ENCODE measurements at regions not wholly inside any gene's neighbourhood (a gene's known extent, or its start where the extent isn't known, plus 50 kb on each side); places are given as distances from the start of the nearest gene placed in this dataset.

GRCh38 chr7:91379236-91379635 lies 115.0 kb downstream of the FZD1 start:
- Histone ChIP-seq H3K9me3 (ENCODE audit: control insufficient read depth, insufficient read depth, low read depth, low read length) (no peaks in the 10 kb centered on the region), H3K36me3 (ENCODE audit: control insufficient read depth in 2 of 2, insufficient read depth in 1 of 2, low read length in 2 of 2) (no peaks in the 10 kb centered on the region), H3K4me1 (ENCODE audit: control insufficient read depth, insufficient read depth, low read length) (no peaks in the 10 kb centered on the region), H3K4me3 (ENCODE audit: low read depth, low read length) (no peak overlapping the region), H3K27ac (ENCODE audit: extremely low read depth, low read depth, low read length) (no peak overlapping the region)
- TF ChIP-seq, protein P1, sequence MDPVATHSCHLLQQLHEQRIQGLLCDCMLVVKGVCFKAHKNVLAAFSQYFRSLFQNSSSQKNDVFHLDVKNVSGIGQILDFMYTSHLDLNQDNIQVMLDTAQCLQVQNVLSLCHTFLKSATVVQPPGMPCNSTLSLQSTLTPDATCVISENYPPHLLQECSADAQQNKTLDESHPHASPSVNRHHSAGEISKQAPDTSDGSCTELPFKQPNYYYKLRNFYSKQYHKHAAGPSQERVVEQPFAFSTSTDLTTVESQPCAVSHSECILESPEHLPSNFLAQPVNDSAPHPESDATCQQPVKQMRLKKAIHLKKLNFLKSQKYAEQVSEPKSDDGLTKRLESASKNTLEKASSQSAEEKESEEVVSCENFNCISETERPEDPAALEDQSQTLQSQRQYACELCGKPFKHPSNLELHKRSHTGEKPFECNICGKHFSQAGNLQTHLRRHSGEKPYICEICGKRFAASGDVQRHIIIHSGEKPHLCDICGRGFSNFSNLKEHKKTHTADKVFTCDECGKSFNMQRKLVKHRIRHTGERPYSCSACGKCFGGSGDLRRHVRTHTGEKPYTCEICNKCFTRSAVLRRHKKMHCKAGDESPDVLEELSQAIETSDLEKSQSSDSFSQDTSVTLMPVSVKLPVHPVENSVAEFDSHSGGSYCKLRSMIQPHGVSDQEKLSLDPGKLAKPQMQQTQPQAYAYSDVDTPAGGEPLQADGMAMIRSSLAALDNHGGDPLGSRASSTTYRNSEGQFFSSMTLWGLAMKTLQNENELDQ (tag by site-specific recombination; IDR thresholded peaks at IDR 0.05; ENCODE audit: low read depth) = no peak
- TF ChIP-seq PRDM10 (tag by site-specific recombination; IDR thresholded peaks at IDR 0.05) (no peak), ZNF585B (tag by site-specific recombination; IDR thresholded peaks at IDR 0.05) (no peak), PBX3 (CRISPR knock-in tag; IDR thresholded peaks at IDR 0.05) (no peak), YY2 (tag by site-specific recombination; IDR thresholded peaks at IDR 0.05) (no peak), REPIN1 (tag by site-specific recombination; IDR thresholded peaks at IDR 0.05; ENCODE audit: low read depth) (no peak)
- ChIA-PET POLR2A (no interaction called here), CTCF (no interaction called here)

GRCh38 chr7:91379991-91380390 lies 115.8 kb downstream of the FZD1 start:
- TF ChIP-seq ZNF677 (tag by site-specific recombination; IDR thresholded peaks at IDR 0.05) (no peak), ZNF629 (tag by site-specific recombination; IDR thresholded peaks at IDR 0.05) (no peak), ZNF580 (tag by site-specific recombination; IDR thresholded peaks at IDR 0.05) (no peak), ZNF621 (tag by site-specific recombination; IDR thresholded peaks at IDR 0.05) (no peak), ZNF670 (tag by site-specific recombination; IDR thresholded peaks at IDR 0.05; ENCODE audit: low read depth) (no peak), SP2 (tag by site-specific recombination; IDR thresholded peaks at IDR 0.05) (no peak), ZNF791 (tag by site-specific recombination; IDR thresholded peaks at IDR 0.05) (no peak), ZNF514 (tag by site-specific recombination; IDR thresholded peaks at IDR 0.05) (no peak), ZNF707 (tag by site-specific recombination; IDR thresholded peaks at IDR 0.05) (no peak), ZNF416 (tag by site-specific recombination; IDR thresholded peaks at IDR 0.05) (no peak), YY2 (tag by site-specific recombination; IDR thresholded peaks at IDR 0.05) (no peak), ZNF404 (tag by site-specific recombination; IDR thresholded peaks at IDR 0.05) (no peak), ZSCAN5A (tag by site-specific recombination; IDR thresholded peaks at IDR 0.05) (no peak), ZNF37A (tag by site-specific recombination; IDR thresholded peaks at IDR 0.05) (no peak), ZNF792 (tag by site-specific recombination; IDR thresholded peaks at IDR 0.05) (no peak)
- TF ChIP-seq, protein P2, sequence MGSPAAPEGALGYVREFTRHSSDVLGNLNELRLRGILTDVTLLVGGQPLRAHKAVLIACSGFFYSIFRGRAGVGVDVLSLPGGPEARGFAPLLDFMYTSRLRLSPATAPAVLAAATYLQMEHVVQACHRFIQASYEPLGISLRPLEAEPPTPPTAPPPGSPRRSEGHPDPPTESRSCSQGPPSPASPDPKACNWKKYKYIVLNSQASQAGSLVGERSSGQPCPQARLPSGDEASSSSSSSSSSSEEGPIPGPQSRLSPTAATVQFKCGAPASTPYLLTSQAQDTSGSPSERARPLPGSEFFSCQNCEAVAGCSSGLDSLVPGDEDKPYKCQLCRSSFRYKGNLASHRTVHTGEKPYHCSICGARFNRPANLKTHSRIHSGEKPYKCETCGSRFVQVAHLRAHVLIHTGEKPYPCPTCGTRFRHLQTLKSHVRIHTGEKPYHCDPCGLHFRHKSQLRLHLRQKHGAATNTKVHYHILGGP (tag by site-specific recombination; IDR thresholded peaks at IDR 0.05) = no peak
- TF ChIP-seq, protein P1 (tag by site-specific recombination; IDR thresholded peaks at IDR 0.05; ENCODE audit: low read depth) = no peak

More at GRCh38 chr7:91379991-91380390, 115.8 kb downstream of the FZD1 start:
- Histone ChIP-seq H3K4me1 (ENCODE audit: control insufficient read depth, insufficient read depth, low read length) (no peaks in the 10 kb centered on the region), H3K9me3 (ENCODE audit: control insufficient read depth, insufficient read depth, low read depth, low read length) (no peaks in the 10 kb centered on the region), H3K4me3 (ENCODE audit: low read depth, low read length) (no peak overlapping the region), H3K36me3 (ENCODE audit: control insufficient read depth in 2 of 2, insufficient read depth in 1 of 2, low read length in 2 of 2) (no peaks in the 10 kb centered on the region), H3K27ac (ENCODE audit: extremely low read depth, low read depth, low read length) (no peak overlapping the region)
- CTCF ChIA-PET = no interaction called here
- POLR2A ChIA-PET = no interaction called here
